RWPE2 (cell line): ENCODE measurements at regions not wholly inside any gene's neighbourhood (a gene's known extent, or its start where the extent isn't known, plus 50 kb on each side); places are given as distances from the start of the nearest gene placed in this dataset.

Experiments
- ATAC-seq: fragments of 200-7000 bp; cut with Tn5 transposase; 3 replicates; pipeline ENCODE4 v1.9.1; 2021; ENCODE audit warnings: low read depth
- DNase-seq: peaks from one replicate; pipeline ENCODE4 v3.0.0-alpha.2; 2020; ENCODE audit warnings: low spot score
- H3K27ac ChIP-seq: fragments of 450-650 bp; 2 replicates; pipeline ENCODE4 v1.5.1; 2017; ENCODE audit warnings: mild to moderate bottlenecking; ENCODE audit not compliant: poor library complexity, severe bottlenecking
- H3K27me3 ChIP-seq: fragments of 250-450 bp; sonication (Bioruptor Pico); 2 replicates; pipeline ENCODE4 v1.5.1; 2021; ENCODE audit warnings: mild to moderate bottlenecking, moderate library complexity; ENCODE audit not compliant: insufficient read depth, poor library complexity, severe bottlenecking
- H3K36me3 ChIP-seq: fragments of 250-450 bp; sonication (Bioruptor Pico); 2 replicates; pipeline ENCODE4 v1.5.1; 2020; ENCODE audit warnings: low read depth, mild to moderate bottlenecking, moderate library complexity
- H3K4me1 ChIP-seq: fragments of 250-450 bp; sonication (Bioruptor Pico); 2 replicates; pipeline ENCODE4 v1.5.1; 2021; ENCODE audit warnings: mild to moderate bottlenecking, moderate library complexity; ENCODE audit not compliant: insufficient read depth, poor library complexity, severe bottlenecking
- H3K4me3 ChIP-seq: fragments of 250-450 bp; sonication (Bioruptor Pico); 2 replicates; pipeline ENCODE4 v1.5.1; 2021; ENCODE audit warnings: mild to moderate bottlenecking, moderate library complexity; ENCODE audit not compliant: severe bottlenecking
- H3K9me3 ChIP-seq: fragments of 250-450 bp; sonication (Bioruptor Pico); 2 replicates; pipeline ENCODE4 v1.5.1; 2021; ENCODE audit warnings: mild to moderate bottlenecking, moderate library complexity; ENCODE audit not compliant: severe bottlenecking
- TF ChIP-seq, protein P1 (sequence below): fragments of 450-650 bp; IDR thresholded peaks from one replicate; pipeline ENCODE4 v1.5.1; 2017; ENCODE audit warnings: mild to moderate bottlenecking, moderate library complexity; ENCODE audit not compliant: poor library complexity, severe bottlenecking

DNA sequence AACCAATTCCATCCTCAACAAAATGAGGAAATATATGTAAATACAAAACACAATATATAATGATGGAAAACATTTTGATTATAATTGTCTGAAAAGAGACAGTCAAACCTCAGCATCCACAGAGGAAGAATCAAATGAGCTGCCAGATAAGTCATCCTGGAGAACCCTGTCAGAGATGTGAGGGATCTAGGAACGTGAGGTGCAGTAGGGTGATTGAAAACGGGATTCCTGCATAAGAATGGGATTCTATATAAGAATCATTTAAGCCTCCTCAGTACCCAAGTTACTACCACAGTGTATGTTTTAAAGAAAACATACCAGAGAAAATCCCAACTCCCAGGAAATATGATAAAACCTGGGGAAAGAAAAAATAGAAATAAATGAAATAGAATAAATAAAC lies 690.5 kb downstream of the FRK start:
- ATAC-seq (no peak), DNase-seq (no peak)
- TF ChIP-seq, protein P1, sequence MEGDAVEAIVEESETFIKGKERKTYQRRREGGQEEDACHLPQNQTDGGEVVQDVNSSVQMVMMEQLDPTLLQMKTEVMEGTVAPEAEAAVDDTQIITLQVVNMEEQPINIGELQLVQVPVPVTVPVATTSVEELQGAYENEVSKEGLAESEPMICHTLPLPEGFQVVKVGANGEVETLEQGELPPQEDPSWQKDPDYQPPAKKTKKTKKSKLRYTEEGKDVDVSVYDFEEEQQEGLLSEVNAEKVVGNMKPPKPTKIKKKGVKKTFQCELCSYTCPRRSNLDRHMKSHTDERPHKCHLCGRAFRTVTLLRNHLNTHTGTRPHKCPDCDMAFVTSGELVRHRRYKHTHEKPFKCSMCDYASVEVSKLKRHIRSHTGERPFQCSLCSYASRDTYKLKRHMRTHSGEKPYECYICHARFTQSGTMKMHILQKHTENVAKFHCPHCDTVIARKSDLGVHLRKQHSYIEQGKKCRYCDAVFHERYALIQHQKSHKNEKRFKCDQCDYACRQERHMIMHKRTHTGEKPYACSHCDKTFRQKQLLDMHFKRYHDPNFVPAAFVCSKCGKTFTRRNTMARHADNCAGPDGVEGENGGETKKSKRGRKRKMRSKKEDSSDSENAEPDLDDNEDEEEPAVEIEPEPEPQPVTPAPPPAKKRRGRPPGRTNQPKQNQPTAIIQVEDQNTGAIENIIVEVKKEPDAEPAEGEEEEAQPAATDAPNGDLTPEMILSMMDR, result no peak
- Histone ChIP-seq H3K36me3 (no peaks in the 10 kb centered on the region), H3K27ac (no peak overlapping the region), H3K4me1 (no peaks in the 10 kb centered on the region), H3K9me3 (no peaks in the 10 kb centered on the region), H3K4me3 (no peak overlapping the region), H3K27me3 (no peaks in the 10 kb centered on the region)

DNA sequence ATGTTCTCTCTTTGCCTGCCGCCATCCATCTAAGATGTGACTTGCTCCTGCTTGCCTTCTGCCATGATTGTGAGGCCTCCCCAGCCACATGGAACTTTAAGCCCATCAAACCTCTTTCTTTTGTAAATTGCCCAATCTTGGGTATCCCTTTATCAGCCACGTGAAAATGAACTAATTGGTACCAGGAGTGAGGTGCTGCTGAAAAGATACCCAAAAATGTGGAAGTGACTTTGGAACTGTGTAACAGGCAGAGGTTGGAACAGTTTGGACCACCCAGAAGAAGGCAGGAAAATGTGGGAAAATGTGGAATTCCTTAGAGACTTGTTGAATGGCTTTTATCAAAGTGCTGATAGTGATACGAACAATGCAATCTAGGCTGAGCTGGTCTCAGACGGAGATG lies 694.9 kb downstream of the FRK start:
- H3K27me3 ChIP-seq, result no peaks in the 10 kb centered on the region
- no peak overlapping the region for H3K27ac ChIP-seq
- TF ChIP-seq, protein P1, result no peak
- H3K4me1 ChIP-seq, result no peaks in the 10 kb centered on the region
- DNase-seq, result no peak
- no peaks in the 10 kb centered on the region for H3K36me3 ChIP-seq
- no peak overlapping the region for H3K4me3 ChIP-seq
- no peaks in the 10 kb centered on the region for H3K9me3 ChIP-seq
- no peak for ATAC-seq

DNA sequence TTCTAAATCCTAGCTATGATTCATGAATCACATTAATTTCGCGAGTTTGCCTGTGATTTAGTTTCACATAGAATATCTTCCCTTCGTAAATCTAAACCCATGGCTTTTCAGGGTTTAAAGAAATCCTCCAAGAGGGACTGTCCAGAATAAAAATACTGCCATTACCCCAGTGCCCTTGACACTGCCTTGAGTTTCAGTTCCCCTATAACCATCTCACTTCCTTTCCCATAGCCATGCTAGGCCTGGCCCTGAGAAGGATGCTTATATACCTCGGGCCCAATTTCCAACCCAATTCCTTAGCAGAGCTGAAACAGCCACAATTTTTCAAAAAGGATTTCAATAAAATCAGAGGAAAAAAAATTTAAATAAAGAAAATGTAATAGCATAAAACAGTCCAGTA lies 697.3 kb downstream of the FRK start:
- no peaks in the 10 kb centered on the region for H3K36me3 ChIP-seq
- H3K27me3 ChIP-seq, result no peaks in the 10 kb centered on the region
- H3K4me1 ChIP-seq, result no peaks in the 10 kb centered on the region
- H3K27ac ChIP-seq, result no peak overlapping the region
- TF ChIP-seq, protein P1, result no peak
- H3K4me3 ChIP-seq, result no peak overlapping the region
- DNase-seq (no peak), ATAC-seq (no peak)
- no peaks in the 10 kb centered on the region for H3K9me3 ChIP-seq

DNA sequence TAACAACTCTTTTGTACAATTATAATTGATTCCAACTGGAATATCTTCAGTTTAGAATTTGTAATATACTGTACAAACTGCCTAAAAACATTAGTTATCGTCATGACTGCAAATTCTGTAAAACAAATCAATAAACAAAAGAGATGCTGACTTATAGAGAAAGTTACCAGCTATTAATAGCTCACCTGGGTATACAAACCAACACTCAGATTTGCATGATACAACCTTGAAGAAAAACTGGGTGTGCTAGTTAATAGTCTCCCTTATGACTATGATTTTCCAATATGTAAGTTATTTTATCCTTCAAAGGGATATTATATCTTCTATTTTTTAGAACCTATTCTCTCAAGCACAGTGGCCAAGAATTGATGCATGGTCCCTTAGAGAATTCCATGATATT lies 698.5 kb downstream of the FRK start:
- Histone ChIP-seq H3K27me3 (no peaks in the 10 kb centered on the region), H3K27ac (no peak overlapping the region), H3K36me3 (no peaks in the 10 kb centered on the region), H3K9me3 (no peaks in the 10 kb centered on the region), H3K4me1 (no peaks in the 10 kb centered on the region), H3K4me3 (no peak overlapping the region)
- ATAC-seq, result no peak
- TF ChIP-seq, protein P1, result no peak
- DNase-seq, result no peak

DNA sequence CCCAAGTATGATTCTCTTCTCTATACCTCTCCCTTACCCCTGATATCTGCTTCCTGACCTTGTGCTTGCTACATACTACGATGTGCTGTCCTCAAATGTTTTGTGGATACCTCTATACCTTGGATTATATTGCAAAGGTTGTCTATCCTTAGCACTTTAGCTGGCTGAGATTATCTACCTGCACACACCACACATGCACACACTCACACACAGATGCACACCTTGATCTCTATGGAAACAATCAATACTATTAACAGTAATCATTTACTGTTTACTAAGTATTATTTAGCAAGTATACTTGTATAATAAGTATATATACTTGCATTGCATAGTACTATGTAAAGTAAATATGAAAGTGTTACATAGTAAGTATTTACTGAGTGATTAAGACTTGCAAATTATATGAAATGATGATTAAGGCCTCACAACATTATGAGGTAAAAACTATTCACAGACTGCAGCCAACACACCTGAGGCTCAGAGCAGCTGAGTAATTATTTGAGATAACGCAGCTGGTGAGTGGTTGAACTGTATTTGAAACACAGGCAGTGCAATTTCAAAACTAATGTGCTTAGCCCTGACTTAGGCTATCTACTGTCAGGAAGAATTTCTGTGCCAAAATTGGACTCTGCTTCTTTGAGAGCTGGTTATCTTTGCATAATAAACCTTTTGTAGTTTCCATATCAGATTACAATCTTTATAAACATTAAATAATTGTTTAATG lies 699.9 kb downstream of the FRK start:
- Histone ChIP-seq H3K36me3 (no peaks in the 10 kb centered on the region), H3K27ac (no peak overlapping the region), H3K4me3 (no peak overlapping the region), H3K27me3 (no peaks in the 10 kb centered on the region), H3K9me3 (no peaks in the 10 kb centered on the region), H3K4me1 (no peaks in the 10 kb centered on the region)
- TF ChIP-seq, protein P1, result no peak
- DNase-seq (no peak), ATAC-seq (no peak)
